NT2/D1 (cell line): ENCODE measurements at regions not wholly inside any gene's neighbourhood (a gene's known extent, or its start where the extent isn't known, plus 50 kb on each side); places are given as distances from the start of the nearest gene placed in this dataset.
"Not testable (repeated sequence)": the region's sequence is repeated elsewhere in the genome, so short reads cannot be mapped to it uniquely, and the experiment has no call there.

Source experiments
- DNase-seq: peaks from one replicate; pipeline ENCODE4 v3.0.0-alpha.2; 2011; ENCODE audit warnings: low read depth, low spot score
- H3K27me3 ChIP-seq: 2 replicates; pipeline ENCODE4 v1.6.0; 2011; ENCODE audit warnings: mild to moderate bottlenecking; ENCODE audit not compliant: insufficient read length, insufficient read depth
- H3K36me3 ChIP-seq: 2 replicates; pipeline ENCODE4 v1.6.1; 2011; ENCODE audit warnings: mild to moderate bottlenecking, low read length, mixed read lengths; ENCODE audit not compliant: insufficient read depth, insufficient read length
- H3K4me1 ChIP-seq: 2 replicates; pipeline ENCODE4 v1.5.1; 2011; ENCODE audit not compliant: insufficient read depth, insufficient read length
- H3K4me3 ChIP-seq: 2 replicates; pipeline ENCODE4 v1.5.1; 2011; ENCODE audit warnings: low read depth; ENCODE audit not compliant: insufficient read length
- H3K9ac ChIP-seq: 2 replicates; pipeline ENCODE4 v1.6.0; 2011; ENCODE audit warnings: low read depth; ENCODE audit not compliant: insufficient read length
- H3K9me3 ChIP-seq: 2 replicates; pipeline ENCODE4 v1.5.1; 2011; ENCODE audit warnings: mild to moderate bottlenecking, low read length; ENCODE audit not compliant: insufficient read depth
- SUZ12 ChIP-seq: IDR thresholded peaks from 2 replicates; pipeline ENCODE4 v1.6.1; 2011; ENCODE audit not compliant: insufficient read length, insufficient read depth; ENCODE audit errors: extremely low read depth
- YY1 ChIP-seq: IDR thresholded peaks from 2 replicates; pipeline ENCODE4 v1.6.1; 2011; ENCODE audit not compliant: insufficient read length, insufficient read depth
- ZNF274 ChIP-seq: IDR thresholded peaks from 2 replicates; pipeline ENCODE4 v1.6.1; 2011; ENCODE audit warnings: mild to moderate bottlenecking, low read depth, low read length

- H3K27me3 ChIP-seq, result no peaks in the 10 kb centered on the region
These were observed 419.5 kb upstream of the DEPDC1 start for GRCh38 chr1:68916221-68916902.

GRCh38 chr1:68917456-68917855 is 420.6 kb upstream of the DEPDC1 start:
- TF ChIP-seq YY1 (no peak), SUZ12 (no peak), ZNF274 (no peak)
- Histone ChIP-seq H3K4me3 (no peak overlapping the region), H3K36me3 (no peaks in the 10 kb centered on the region), H3K9ac (no peak overlapping the region), H3K27me3 (no peaks in the 10 kb centered on the region), H3K4me1 (no peaks in the 10 kb centered on the region), H3K9me3 (no peaks in the 10 kb centered on the region)
- no peak for DNase-seq

More at GRCh38 chr1:68916221-68916902, 419.5 kb upstream of the DEPDC1 start:
- no peak for TF ChIP-seq SUZ12
- no peak for TF ChIP-seq YY1
- no peak for TF ChIP-seq ZNF274
- Histone ChIP-seq H3K4me1 (no peaks in the 10 kb centered on the region), H3K36me3 (no peaks in the 10 kb centered on the region), H3K4me3 (no peak overlapping the region), H3K9me3 (no peaks in the 10 kb centered on the region), H3K9ac (no peak overlapping the region)
- DNase-seq, result no peak

GRCh38 chr1:68918563-68918962 is 421.7 kb upstream of the DEPDC1 start:
- Histone ChIP-seq H3K4me3 (no peak overlapping the region), H3K27me3 (no peaks in the 10 kb centered on the region), H3K9me3 (no peaks in the 10 kb centered on the region), H3K4me1 (no peaks in the 10 kb centered on the region), H3K36me3 (no peaks in the 10 kb centered on the region), H3K9ac (no peak overlapping the region)
- DNase-seq, result no peak
- TF ChIP-seq YY1 (no peak), SUZ12 (no peak), ZNF274 (no peak)

- Histone ChIP-seq H3K9me3 (no peaks in the 10 kb centered on the region), H3K9ac (no peak overlapping the region), H3K36me3 (no peaks in the 10 kb centered on the region), H3K27me3 (no peaks in the 10 kb centered on the region), H3K4me1 (no peaks in the 10 kb centered on the region), H3K4me3 (no peak overlapping the region)
- no peak for TF ChIP-seq YY1
- TF ChIP-seq SUZ12, result no peak
- TF ChIP-seq ZNF274, result no peak
- no peak for DNase-seq
These were observed 422.2 kb upstream of the DEPDC1 start for GRCh38 chr1:68919075-68919474.

GRCh38 chr1:68923475-68924088 is 426.7 kb upstream of the DEPDC1 start:
- not testable (repeated sequence) for H3K4me3 ChIP-seq, H3K4me1 ChIP-seq, H3K9me3 ChIP-seq, H3K27me3 ChIP-seq, H3K36me3 ChIP-seq, DNase-seq, H3K9ac ChIP-seq

- H3K9me3 ChIP-seq, result no peaks in the 10 kb centered on the region
- H3K4me3 ChIP-seq, result no peak overlapping the region
- no peak overlapping the region for H3K9ac ChIP-seq
- TF ChIP-seq ZNF274 (no peak), SUZ12 (no peak), YY1 (no peak)
- no peaks in the 10 kb centered on the region for H3K27me3 ChIP-seq
- DNase-seq, result no peak
- H3K36me3 ChIP-seq, result no peaks in the 10 kb centered on the region
- no peaks in the 10 kb centered on the region for H3K4me1 ChIP-seq
These were observed 433.2 kb upstream of the DEPDC1 start for GRCh38 chr1:68930101-68930500.

GRCh38 chr1:68936530-68936929 is 439.6 kb upstream of the DEPDC1 start:
- Histone ChIP-seq H3K9ac (no peak overlapping the region), H3K4me3 (no peak overlapping the region), H3K36me3 (no peaks in the 10 kb centered on the region), H3K27me3 (no peaks in the 10 kb centered on the region), H3K4me1 (no peaks in the 10 kb centered on the region), H3K9me3 (no peaks in the 10 kb centered on the region)
- no peak for DNase-seq
- no peak for TF ChIP-seq ZNF274
- no peak for TF ChIP-seq SUZ12
- TF ChIP-seq YY1, result no peak
